C4-2B (cell line): ENCODE measurements at regions not wholly inside any gene's neighbourhood (a gene's known extent, or its start where the extent isn't known, plus 50 kb on each side); places are given as distances from the start of the nearest gene placed in this dataset.

Source experiments
- H3K27ac ChIP-seq: fragments of 450-650 bp; 2 replicates; pipeline ENCODE4 v1.5.1; 2017
- ZFX ChIP-seq: fragments of 450-650 bp; IDR thresholded peaks from 2 replicates; pipeline ENCODE4 v1.6.1; 2017
- TF ChIP-seq, protein P1 (sequence below): fragments of 450-650 bp; conservative IDR thresholded peaks from 2 replicates; pipeline ENCODE4 v1.5.1; 2017; ENCODE audit warnings: mild to moderate bottlenecking

GRCh38 chr7:18350678-18351077, 144.9 kb upstream of the HDAC9 start:
- no peak for TF ChIP-seq ZFX
- TF ChIP-seq, protein P1, sequence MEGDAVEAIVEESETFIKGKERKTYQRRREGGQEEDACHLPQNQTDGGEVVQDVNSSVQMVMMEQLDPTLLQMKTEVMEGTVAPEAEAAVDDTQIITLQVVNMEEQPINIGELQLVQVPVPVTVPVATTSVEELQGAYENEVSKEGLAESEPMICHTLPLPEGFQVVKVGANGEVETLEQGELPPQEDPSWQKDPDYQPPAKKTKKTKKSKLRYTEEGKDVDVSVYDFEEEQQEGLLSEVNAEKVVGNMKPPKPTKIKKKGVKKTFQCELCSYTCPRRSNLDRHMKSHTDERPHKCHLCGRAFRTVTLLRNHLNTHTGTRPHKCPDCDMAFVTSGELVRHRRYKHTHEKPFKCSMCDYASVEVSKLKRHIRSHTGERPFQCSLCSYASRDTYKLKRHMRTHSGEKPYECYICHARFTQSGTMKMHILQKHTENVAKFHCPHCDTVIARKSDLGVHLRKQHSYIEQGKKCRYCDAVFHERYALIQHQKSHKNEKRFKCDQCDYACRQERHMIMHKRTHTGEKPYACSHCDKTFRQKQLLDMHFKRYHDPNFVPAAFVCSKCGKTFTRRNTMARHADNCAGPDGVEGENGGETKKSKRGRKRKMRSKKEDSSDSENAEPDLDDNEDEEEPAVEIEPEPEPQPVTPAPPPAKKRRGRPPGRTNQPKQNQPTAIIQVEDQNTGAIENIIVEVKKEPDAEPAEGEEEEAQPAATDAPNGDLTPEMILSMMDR: no peak
- H3K27ac ChIP-seq: no peak overlapping the region

- TF ChIP-seq ZFX: no peak
- TF ChIP-seq, protein P1: peak; percentile 85
- no peak overlapping the region for H3K27ac ChIP-seq
Measured at GRCh38 chr7:18352339-18353255, 143.0 kb upstream of the HDAC9 start.

GRCh38 chr7:18353339-18353738, 142.2 kb upstream of the HDAC9 start:
- TF ChIP-seq, protein P1: no peak
- no peak for TF ChIP-seq ZFX

GRCh38 chr7:18354108-18355085, 141.2 kb upstream of the HDAC9 start:
- no peak overlapping the region for H3K27ac ChIP-seq

More at GRCh38 chr7:18353339-18353738, 142.2 kb upstream of the HDAC9 start:
- H3K27ac ChIP-seq: no peak overlapping the region

GRCh38 chr7:18356191-18356645, 139.3 kb upstream of the HDAC9 start:
- TF ChIP-seq ZFX: no peak
- TF ChIP-seq, protein P1: peak; percentile 84
- no peak overlapping the region for H3K27ac ChIP-seq

More at GRCh38 chr7:18354108-18355085, 141.2 kb upstream of the HDAC9 start:
- no peak for TF ChIP-seq ZFX
- TF ChIP-seq, protein P1: no peak

- TF ChIP-seq ZFX: no peak
- TF ChIP-seq, protein P1: peak; percentile 57
- H3K27ac ChIP-seq: no peak overlapping the region
Measured at GRCh38 chr7:18357691-18358090, 137.9 kb upstream of the HDAC9 start.

- no peak overlapping the region for H3K27ac ChIP-seq
- TF ChIP-seq, protein P1: peak; percentile 37
- no peak for TF ChIP-seq ZFX
Measured at GRCh38 chr7:18361756-18362155, 133.8 kb upstream of the HDAC9 start.
